ENCODE measurements at regions not wholly inside any gene's neighbourhood (a gene's known extent, or its start where the extent isn't known, plus 50 kb on each side); places are given as distances from the start of the nearest gene placed in this dataset.

GRCh38 chr2:21700644-21701043, 576.9 kb downstream of the TDRD15 start:
- TF ChIP-seq, protein P1, sequence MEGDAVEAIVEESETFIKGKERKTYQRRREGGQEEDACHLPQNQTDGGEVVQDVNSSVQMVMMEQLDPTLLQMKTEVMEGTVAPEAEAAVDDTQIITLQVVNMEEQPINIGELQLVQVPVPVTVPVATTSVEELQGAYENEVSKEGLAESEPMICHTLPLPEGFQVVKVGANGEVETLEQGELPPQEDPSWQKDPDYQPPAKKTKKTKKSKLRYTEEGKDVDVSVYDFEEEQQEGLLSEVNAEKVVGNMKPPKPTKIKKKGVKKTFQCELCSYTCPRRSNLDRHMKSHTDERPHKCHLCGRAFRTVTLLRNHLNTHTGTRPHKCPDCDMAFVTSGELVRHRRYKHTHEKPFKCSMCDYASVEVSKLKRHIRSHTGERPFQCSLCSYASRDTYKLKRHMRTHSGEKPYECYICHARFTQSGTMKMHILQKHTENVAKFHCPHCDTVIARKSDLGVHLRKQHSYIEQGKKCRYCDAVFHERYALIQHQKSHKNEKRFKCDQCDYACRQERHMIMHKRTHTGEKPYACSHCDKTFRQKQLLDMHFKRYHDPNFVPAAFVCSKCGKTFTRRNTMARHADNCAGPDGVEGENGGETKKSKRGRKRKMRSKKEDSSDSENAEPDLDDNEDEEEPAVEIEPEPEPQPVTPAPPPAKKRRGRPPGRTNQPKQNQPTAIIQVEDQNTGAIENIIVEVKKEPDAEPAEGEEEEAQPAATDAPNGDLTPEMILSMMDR (conservative IDR thresholded peaks at IDR 0.05) = no peak
- no peak for TF ChIP-seq ZFX (IDR thresholded peaks at IDR 0.05)

Measured in C4-2B (cell line).